RPMI8226 (cell line): ENCODE measurements at regions not wholly inside any gene's neighbourhood (a gene's known extent, or its start where the extent isn't known, plus 50 kb on each side); places are given as distances from the start of the nearest gene placed in this dataset.
"Not testable (repeated sequence)": the region's sequence is repeated elsewhere in the genome, so short reads cannot be mapped to it uniquely, and the experiment has no call there.

Experiments
- DNase-seq: peaks from one replicate; pipeline ENCODE4 v3.0.0-alpha.2; 2015

- no peak for DNase-seq
Measured at GRCh38 chr9:73219985-73220626, 68.4 kb downstream of the ANXA1 start.

- no peak for DNase-seq
Measured at GRCh38 chr9:73223594-73223993, 71.9 kb downstream of the ANXA1 start.

GRCh38 chr9:73229543-73229942 is 77.9 kb downstream of the ANXA1 start:
- no peak for DNase-seq

- DNase-seq, result no peak
Measured at GRCh38 chr9:73230251-73230650, 78.6 kb downstream of the ANXA1 start.

GRCh38 chr9:73231203-73231602 is 79.5 kb downstream of the ANXA1 start:
- no peak for DNase-seq

- no peak for DNase-seq
Measured at GRCh38 chr9:73233359-73234007, 81.8 kb downstream of the ANXA1 start.

- no peak for DNase-seq
Measured at GRCh38 chr9:73234008-73234360, 82.3 kb downstream of the ANXA1 start.

- DNase-seq, result no peak
Measured at GRCh38 chr9:73237140-73237539, 85.5 kb downstream of the ANXA1 start.

GRCh38 chr9:73239570-73240265 is 88.1 kb downstream of the ANXA1 start:
- DNase-seq, result no peak

GRCh38 chr9:73243078-73243477 is 91.4 kb downstream of the ANXA1 start:
- DNase-seq, result no peak

- DNase-seq, result no peak
Measured at GRCh38 chr9:73259086-73259696, 107.5 kb downstream of the ANXA1 start.

GRCh38 chr9:73260506-73260905 is 108.8 kb downstream of the ANXA1 start:
- no peak for DNase-seq

- no peak for DNase-seq
Measured at GRCh38 chr9:73264631-73265030, 113.0 kb downstream of the ANXA1 start.

- no peak for DNase-seq
Measured at GRCh38 chr9:73265876-73266275, 114.2 kb downstream of the ANXA1 start.

GRCh38 chr9:73269430-73270101 is 117.9 kb downstream of the ANXA1 start:
- DNase-seq, result peak; percentile 3

GRCh38 chr9:73270967-73271721 is 119.5 kb downstream of the ANXA1 start:
- no peak for DNase-seq

- no peak for DNase-seq
Measured at GRCh38 chr9:73280113-73280512, 128.4 kb downstream of the ANXA1 start.

GRCh38 chr9:73284377-73284776 is 132.7 kb downstream of the ANXA1 start:
- no peak for DNase-seq

- no peak for DNase-seq
Measured at GRCh38 chr9:73294336-73294735, 142.7 kb downstream of the ANXA1 start.

GRCh38 chr9:73325983-73326382 is 174.3 kb downstream of the ANXA1 start:
- no peak for DNase-seq

- DNase-seq, result no peak
Measured at GRCh38 chr9:73327149-73327548, 175.5 kb downstream of the ANXA1 start.

GRCh38 chr9:73337182-73337581 is 185.5 kb downstream of the ANXA1 start:
- not testable (repeated sequence) for DNase-seq

GRCh38 chr9:73344060-73344459 is 192.4 kb downstream of the ANXA1 start:
- no peak for DNase-seq
